PFSK-1 (cell line): ENCODE measurements at regions not wholly inside any gene's neighbourhood (a gene's known extent, or its start where the extent isn't known, plus 50 kb on each side); places are given as distances from the start of the nearest gene placed in this dataset.

Source experiments
- FOXP2 ChIP-seq: optimal IDR thresholded peaks from 2 replicates; pipeline ENCODE3; 2011; ENCODE audit warnings: borderline replicate concordance, control low read depth, inconsistent platforms; ENCODE audit not compliant: insufficient read depth; ENCODE audit errors: extremely low read length, extremely low read depth
- POLR2AphosphoS5 ChIP-seq: IDR thresholded peaks from 2 replicates; pipeline ENCODE4 v1.6.1; 2012; ENCODE audit warnings: low read depth, mild to moderate bottlenecking, control low read depth, low read length, moderate library complexity
- SIN3A ChIP-seq: IDR thresholded peaks from 2 replicates; pipeline ENCODE4 v1.6.1; 2012; ENCODE audit warnings: mild to moderate bottlenecking, low read length, moderate library complexity, borderline replicate concordance; ENCODE audit not compliant: insufficient read depth
- TAF1 ChIP-seq: IDR thresholded peaks from 2 replicates; pipeline ENCODE4 v1.6.1; 2012; ENCODE audit warnings: low read length, control low read depth, borderline replicate concordance; ENCODE audit not compliant: insufficient read depth
- TF ChIP-seq, protein P1 (sequence below), 2 experiments: IDR thresholded peaks; 2 replicates each; pipeline versions ENCODE4 v1.6.1 to v1.8.0; 2011 to 2012; ENCODE audit warnings: low read depth in 2 of 2, low read length in 2 of 2, control low read depth in 1 of 2, inconsistent platforms in 1 of 2, mild to moderate bottlenecking in 1 of 2, moderate library complexity in 1 of 2; ENCODE audit not compliant: insufficient read depth in 1 of 2

DNA sequence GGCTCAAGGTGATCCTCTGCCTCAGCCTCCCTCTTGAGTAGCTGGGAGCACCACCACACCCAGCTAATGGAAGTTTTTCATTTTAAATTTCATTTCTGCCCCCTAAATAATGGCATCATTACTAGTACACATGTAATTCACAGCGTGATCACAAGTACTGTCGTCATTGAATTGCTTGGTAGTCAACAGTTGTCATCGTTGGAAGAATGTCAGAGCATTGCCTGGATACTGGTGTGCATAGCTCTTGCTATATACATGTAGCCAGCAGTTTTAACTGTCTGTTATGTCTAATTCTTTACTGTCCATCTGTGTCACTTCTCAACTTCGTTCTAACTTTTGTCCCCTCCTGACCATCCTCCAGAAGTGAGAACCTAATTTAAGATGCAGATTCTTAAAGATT lies 62.1 kb downstream of the CRPPA start:
- no peak for TF ChIP-seq SIN3A
- no peak for TF ChIP-seq FOXP2
- no peak for TF ChIP-seq TAF1
- TF ChIP-seq, protein P1, sequence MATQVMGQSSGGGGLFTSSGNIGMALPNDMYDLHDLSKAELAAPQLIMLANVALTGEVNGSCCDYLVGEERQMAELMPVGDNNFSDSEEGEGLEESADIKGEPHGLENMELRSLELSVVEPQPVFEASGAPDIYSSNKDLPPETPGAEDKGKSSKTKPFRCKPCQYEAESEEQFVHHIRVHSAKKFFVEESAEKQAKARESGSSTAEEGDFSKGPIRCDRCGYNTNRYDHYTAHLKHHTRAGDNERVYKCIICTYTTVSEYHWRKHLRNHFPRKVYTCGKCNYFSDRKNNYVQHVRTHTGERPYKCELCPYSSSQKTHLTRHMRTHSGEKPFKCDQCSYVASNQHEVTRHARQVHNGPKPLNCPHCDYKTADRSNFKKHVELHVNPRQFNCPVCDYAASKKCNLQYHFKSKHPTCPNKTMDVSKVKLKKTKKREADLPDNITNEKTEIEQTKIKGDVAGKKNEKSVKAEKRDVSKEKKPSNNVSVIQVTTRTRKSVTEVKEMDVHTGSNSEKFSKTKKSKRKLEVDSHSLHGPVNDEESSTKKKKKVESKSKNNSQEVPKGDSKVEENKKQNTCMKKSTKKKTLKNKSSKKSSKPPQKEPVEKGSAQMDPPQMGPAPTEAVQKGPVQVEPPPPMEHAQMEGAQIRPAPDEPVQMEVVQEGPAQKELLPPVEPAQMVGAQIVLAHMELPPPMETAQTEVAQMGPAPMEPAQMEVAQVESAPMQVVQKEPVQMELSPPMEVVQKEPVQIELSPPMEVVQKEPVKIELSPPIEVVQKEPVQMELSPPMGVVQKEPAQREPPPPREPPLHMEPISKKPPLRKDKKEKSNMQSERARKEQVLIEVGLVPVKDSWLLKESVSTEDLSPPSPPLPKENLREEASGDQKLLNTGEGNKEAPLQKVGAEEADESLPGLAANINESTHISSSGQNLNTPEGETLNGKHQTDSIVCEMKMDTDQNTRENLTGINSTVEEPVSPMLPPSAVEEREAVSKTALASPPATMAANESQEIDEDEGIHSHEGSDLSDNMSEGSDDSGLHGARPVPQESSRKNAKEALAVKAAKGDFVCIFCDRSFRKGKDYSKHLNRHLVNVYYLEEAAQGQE (IDR thresholded peaks at IDR 0.05; ENCODE audit: insufficient read depth in 1 of 2, low read depth in 2 of 2, low read length in 2 of 2): no peak
- TF ChIP-seq POLR2AphosphoS5: no peak

DNA sequence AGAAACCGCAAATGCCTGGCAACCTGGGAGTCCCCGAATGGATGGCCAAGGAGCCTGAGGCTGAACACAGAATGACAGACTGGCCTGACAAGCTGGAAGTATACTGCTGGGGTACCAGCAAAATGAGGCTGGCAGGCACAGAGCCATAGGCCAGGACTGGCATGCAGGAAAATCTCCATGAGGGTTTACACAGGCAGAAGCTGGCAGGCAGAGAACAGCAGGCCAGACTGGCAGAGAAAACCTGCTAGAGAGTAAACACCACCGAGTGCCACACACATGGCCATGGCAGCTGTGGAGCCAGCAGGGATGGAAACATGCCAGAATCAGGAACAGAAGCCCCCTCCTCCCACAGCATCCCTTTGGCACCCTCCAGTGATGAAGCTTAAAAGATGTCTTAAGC lies 63.4 kb downstream of the CRPPA start:
- TF ChIP-seq POLR2AphosphoS5 (no peak), TAF1 (no peak), SIN3A (no peak), FOXP2 (no peak)
- TF ChIP-seq, protein P1 (IDR thresholded peaks at IDR 0.05; ENCODE audit: insufficient read depth in 1 of 2, low read depth in 2 of 2, low read length in 2 of 2): no peak

DNA sequence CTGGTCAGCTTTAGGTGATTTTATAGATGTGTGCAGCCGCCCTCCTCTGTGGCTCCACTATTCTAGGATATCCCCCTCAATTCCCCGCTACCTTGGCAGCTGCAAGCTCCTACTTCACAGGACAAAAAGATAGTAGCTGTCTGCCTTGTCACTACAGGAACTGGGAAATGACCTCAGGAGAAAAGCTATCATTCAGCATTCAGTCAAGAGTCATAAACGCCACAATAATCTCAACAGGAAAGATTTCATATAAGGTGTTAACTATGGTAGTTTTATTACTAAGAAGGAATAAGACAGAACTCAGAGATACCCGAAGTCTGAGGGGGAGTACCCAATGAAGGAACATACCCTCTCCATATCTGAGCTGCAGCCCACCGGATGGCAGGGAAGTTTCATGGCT lies 63.9 kb downstream of the CRPPA start:
- TF ChIP-seq POLR2AphosphoS5: no peak
- no peak for TF ChIP-seq FOXP2
- TF ChIP-seq SIN3A: no peak
- TF ChIP-seq TAF1: no peak
- TF ChIP-seq, protein P1 (IDR thresholded peaks at IDR 0.05; ENCODE audit: insufficient read depth in 1 of 2, low read depth in 2 of 2, low read length in 2 of 2): no peak

DNA sequence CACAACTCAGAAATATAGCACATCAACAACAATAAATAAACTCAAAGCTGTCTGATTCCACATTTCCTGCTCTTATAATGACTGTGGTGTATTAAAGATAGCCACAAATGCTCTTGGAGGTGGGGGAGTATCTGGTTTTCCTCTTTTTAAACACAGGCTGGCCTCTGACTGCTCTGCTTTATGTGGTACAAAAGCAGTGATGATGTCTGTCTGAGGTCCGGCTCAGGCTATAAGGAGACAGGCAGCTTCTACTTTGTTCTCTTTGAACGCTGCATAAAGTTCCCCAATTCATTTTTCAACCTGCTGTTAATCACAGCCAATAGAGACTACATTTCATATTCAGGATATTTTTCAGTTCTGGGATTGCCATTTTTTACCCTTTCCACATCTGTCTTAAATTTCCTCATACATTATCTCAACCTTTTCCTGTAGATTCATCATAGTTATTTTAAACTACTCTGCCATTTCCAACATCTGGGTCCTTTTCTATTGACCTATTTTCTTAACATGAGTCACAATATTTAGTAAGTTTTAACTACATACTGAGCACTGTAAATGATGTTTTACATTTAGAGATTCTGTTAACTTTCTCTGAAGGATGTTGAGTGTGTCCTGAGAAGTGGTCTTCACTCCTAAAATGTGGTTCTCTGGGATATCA lies 64.9 kb downstream of the CRPPA start:
- TF ChIP-seq POLR2AphosphoS5: no peak; the same call in 1 of the 2 replicates
- no peak for TF ChIP-seq SIN3A
- no peak for TF ChIP-seq FOXP2
- TF ChIP-seq, protein P1 (IDR thresholded peaks at IDR 0.05; ENCODE audit: insufficient read depth in 1 of 2, low read depth in 2 of 2, low read length in 2 of 2): no peak
- TF ChIP-seq TAF1: no peak

DNA sequence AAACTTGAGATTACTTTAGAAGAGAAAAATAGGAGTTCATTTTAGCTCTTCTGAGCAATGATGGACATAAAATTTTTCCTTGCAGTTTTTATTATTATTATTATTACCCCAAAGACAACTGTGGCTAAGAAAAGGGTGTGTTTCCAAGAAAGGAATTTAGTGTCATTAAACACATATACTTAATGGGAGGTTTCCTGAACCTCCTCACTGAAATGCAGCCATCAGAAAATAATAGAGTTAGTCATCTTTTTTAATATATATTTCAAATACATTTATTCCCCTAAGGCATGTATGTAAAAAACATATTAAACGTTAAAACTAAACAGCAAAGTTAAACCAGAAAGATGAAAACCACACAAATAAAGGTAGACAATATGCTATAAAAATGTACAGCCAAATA lies 66.8 kb downstream of the CRPPA start:
- TF ChIP-seq SIN3A (no peak), FOXP2 (no peak), POLR2AphosphoS5 (no peak), TAF1 (no peak)
- TF ChIP-seq, protein P1 (IDR thresholded peaks at IDR 0.05; ENCODE audit: insufficient read depth in 1 of 2, low read depth in 2 of 2, low read length in 2 of 2): no peak
